Peyer's patch (tissue), 4 donors: ENCODE measurements at regions not wholly inside any gene's neighbourhood (a gene's known extent, or its start where the extent isn't known, plus 50 kb on each side); places are given as distances from the start of the nearest gene placed in this dataset.

Source experiments
- DNase-seq, 3 donors: peaks; one replicate each; pipeline ENCODE4 v3.0.0-alpha.2; 2017 to 2019
- H3K27ac ChIP-seq, 4 donors: fragments of 200-600 bp; sonication (generic); one replicate each; pipeline ENCODE4 v1.5.1; 2016 to 2019
- H3K27me3 ChIP-seq, 2 donors: fragments of 200-600 bp; sonication (generic); one replicate each; pipeline ENCODE4 v1.5.1; 2019
- H3K36me3 ChIP-seq, 3 donors: fragments of 200-600 bp; sonication (generic); one replicate each; pipeline ENCODE4 v1.5.1; 2016 to 2019
- H3K4me1 ChIP-seq, 4 donors: fragments of 200-600 bp; sonication (generic); one replicate each; pipeline ENCODE4 v1.5.1; 2016 to 2019
- H3K4me3 ChIP-seq, 4 donors: fragments of 200-600 bp; sonication (generic); 1 replicate in 3 of 4; 2 replicates in 1 of 4; pipeline ENCODE4 v1.5.1; 2016 to 2019; ENCODE audit warnings: mild to moderate bottlenecking in 1 of 4
- H3K9me3 ChIP-seq, 4 donors: fragments of 200-600 bp; sonication (generic); one replicate each; pipeline ENCODE4 v1.5.1; 2016 to 2019; ENCODE audit warnings: mild to moderate bottlenecking in 1 of 4
- POLR2A ChIP-seq, 2 donors: fragments of 450-650 bp; IDR thresholded peaks; one replicate each; pipeline ENCODE4 v1.5.1; 2017; ENCODE audit warnings: antibody characterized with exemption in 2 of 2, mild to moderate bottlenecking in 2 of 2, moderate library complexity in 2 of 2
- TF ChIP-seq, protein P1 (sequence below), 6 experiments: fragments of 450-650 bp in 4 of 6; fragments of 200-600 bp in 2 of 6; sonication (generic) in 1 of 6; IDR thresholded peaks; one replicate each; pipeline ENCODE4 v1.5.1; 2017 to 2019; ENCODE audit warnings: antibody characterized with exemption in 6 of 6, mild to moderate bottlenecking in 3 of 6, moderate library complexity in 1 of 6

DNA sequence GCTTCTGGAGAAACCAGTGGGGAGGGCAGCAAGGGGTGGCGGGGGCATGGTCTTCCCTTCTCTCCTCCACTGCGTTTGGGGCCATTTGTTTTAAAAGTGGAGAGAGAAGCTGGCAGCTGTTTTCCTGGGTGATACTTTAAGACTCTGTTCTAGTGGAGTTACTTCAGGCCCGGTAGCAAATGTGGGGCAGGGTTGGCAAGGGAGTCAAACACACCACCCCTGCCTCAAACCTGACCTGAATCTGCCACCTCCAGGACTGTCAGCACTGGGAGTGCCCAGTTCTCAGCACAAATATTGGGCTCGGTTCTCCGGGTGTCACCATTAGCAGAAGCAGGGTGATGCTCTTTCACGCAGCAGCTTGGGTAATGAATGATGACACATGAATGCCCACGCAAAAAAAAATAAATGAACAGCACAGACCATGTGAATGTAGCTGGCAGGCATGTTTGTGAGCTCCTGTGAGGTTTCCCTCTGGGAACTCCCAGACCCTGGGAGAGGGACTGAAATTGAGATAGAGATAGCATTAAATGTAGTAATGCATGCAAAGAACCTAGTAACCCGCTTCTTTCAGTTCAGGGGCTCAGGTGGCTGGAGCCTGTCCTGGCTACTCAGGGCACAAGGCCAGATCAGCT lies 424.0 kb downstream of the MCTP2 start:
- no peaks in the 10 kb centered on the region for H3K4me1 ChIP-seq
- no peaks in the 10 kb centered on the region for H3K36me3 ChIP-seq
- no peak for DNase-seq
- H3K27ac ChIP-seq: no peak overlapping the region
- H3K4me3 ChIP-seq: no peak overlapping the region
- no peak for TF ChIP-seq POLR2A (IDR thresholded peaks at IDR 0.05)
- TF ChIP-seq, protein P1, sequence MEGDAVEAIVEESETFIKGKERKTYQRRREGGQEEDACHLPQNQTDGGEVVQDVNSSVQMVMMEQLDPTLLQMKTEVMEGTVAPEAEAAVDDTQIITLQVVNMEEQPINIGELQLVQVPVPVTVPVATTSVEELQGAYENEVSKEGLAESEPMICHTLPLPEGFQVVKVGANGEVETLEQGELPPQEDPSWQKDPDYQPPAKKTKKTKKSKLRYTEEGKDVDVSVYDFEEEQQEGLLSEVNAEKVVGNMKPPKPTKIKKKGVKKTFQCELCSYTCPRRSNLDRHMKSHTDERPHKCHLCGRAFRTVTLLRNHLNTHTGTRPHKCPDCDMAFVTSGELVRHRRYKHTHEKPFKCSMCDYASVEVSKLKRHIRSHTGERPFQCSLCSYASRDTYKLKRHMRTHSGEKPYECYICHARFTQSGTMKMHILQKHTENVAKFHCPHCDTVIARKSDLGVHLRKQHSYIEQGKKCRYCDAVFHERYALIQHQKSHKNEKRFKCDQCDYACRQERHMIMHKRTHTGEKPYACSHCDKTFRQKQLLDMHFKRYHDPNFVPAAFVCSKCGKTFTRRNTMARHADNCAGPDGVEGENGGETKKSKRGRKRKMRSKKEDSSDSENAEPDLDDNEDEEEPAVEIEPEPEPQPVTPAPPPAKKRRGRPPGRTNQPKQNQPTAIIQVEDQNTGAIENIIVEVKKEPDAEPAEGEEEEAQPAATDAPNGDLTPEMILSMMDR (IDR thresholded peaks at IDR 0.05): no peak
- H3K9me3 ChIP-seq: no peaks in the 10 kb centered on the region
- H3K27me3 ChIP-seq: no peaks in the 10 kb centered on the region

DNA sequence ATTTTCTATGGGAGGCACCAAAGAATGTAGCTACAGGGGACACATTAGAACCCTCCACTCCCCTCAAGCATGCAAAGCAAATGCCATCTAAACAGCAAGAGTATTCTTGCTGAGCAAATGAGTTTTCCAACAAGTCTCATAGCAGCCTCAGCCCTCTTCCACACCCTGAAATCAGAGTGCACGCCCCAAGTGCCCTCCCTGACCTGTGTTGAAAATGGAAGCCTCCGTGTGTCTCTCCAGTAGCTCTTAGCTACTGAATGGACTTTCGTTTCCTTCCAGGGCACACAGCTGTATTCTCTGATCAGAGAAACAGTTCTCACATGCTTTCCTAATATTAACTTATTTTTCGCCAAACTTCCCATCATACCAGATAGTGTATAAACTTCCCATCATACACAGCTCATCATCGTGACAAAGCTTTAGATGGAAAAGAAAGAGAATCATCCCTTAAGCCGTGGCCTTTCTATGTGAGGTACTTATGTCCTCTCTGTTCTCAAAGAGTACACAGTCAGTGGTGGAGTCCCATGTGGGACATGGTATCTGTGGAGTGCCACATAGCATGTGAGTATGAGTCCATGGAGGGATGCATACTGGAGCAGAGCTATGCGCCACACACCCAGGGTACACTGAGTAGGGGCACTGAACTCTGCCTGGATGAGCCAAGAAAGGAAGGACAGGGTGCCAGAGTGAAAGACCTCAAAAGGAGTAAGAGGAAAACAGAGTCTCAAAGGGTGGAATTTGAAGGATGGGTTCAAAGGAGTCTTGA lies 434.5 kb downstream of the MCTP2 start:
- no peak for TF ChIP-seq POLR2A (IDR thresholded peaks at IDR 0.05)
- TF ChIP-seq, protein P1 (IDR thresholded peaks at IDR 0.05): no peak
- no peak overlapping the region for H3K27ac ChIP-seq
- no peak overlapping the region for H3K4me3 ChIP-seq
- no peaks in the 10 kb centered on the region for H3K36me3 ChIP-seq
- no peaks in the 10 kb centered on the region for H3K9me3 ChIP-seq
- H3K4me1 ChIP-seq: no peaks in the 10 kb centered on the region
- DNase-seq: no peak
- no peaks in the 10 kb centered on the region for H3K27me3 ChIP-seq

DNA sequence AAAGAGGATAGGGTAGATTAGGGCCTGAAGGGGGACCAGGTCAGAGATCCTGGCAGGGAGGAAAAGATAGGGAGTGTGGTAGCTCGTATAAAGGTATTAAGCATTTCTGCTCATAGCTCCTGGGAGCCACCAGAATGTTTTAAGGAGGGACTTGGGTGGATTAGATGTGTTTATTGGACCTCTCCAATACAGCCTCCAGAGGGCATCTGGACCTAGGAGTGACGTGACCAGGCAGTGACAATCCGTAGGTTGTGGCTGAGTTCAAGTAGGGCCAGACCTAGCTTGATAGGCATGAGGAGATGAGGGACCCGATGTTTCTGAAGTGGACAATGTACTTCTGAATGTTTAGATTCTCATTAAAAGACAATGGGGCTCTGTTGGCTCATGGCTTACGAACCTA lies 435.2 kb downstream of the MCTP2 start:
- Histone ChIP-seq H3K36me3 (no peaks in the 10 kb centered on the region), H3K27me3 (no peaks in the 10 kb centered on the region), H3K9me3 (no peaks in the 10 kb centered on the region), H3K4me3 (no peak overlapping the region), H3K4me1 (peaks cover 0 to 2% (median 0%) of the 10 kb centered on the region in 4 donors), H3K27ac (no peak overlapping the region)
- TF ChIP-seq POLR2A (IDR thresholded peaks at IDR 0.05): no peak
- TF ChIP-seq, protein P1 (IDR thresholded peaks at IDR 0.05): no peak
- no peak for DNase-seq

DNA sequence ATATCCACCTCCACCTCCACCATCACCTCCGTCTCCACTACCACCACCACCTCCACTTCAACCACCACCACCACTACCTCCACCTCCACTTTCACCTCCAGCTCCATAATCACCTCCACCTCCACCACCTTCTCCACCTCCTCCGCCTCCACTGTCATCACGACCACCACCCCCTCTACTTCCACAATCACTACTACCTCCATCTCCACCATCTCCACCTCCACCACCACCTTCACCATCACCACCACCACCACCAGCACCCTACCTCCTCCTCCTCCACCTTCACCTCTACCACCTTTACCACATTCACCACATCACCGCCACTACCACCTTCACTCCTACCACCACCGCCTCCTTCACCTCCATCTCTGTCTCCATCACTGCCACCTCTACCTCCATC lies 435.7 kb downstream of the MCTP2 start:
- Histone ChIP-seq H3K27me3 (no peaks in the 10 kb centered on the region), H3K27ac (no peak overlapping the region), H3K4me1 (peaks cover 0 to 4% (median 0%) of the 10 kb centered on the region in 4 donors), H3K9me3 (no peaks in the 10 kb centered on the region), H3K4me3 (no peak overlapping the region), H3K36me3 (no peaks in the 10 kb centered on the region)
- TF ChIP-seq, protein P1 (IDR thresholded peaks at IDR 0.05): no peak
- no peak for TF ChIP-seq POLR2A (IDR thresholded peaks at IDR 0.05)
- no peak for DNase-seq

DNA sequence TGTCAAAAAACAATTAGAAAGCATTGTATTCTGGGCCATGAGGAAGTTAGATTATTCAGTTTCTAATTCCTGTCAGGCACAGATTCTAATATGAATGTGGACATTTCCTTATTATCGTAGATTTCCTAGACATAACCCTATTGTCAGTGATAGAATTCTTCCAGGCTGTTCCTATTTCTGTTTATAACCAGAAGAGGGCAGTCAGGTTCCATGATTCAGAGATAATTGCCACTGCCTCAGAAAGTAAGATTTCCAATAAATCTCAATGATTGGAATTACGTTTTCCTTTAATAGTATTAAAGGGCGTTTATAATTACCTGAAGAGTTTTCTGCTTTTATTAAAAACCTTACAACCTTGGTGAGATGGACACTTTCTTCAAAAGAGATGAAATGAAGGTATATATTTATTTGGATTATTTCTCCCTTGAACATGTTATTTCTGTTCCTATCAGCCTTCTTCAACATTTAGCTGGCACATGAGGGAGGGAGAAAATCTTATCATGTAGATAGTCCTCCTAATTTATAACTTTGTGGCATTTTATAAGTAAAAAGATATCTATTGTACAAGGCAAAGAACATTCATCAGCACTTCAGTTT lies 439.2 kb downstream of the MCTP2 start:
- Histone ChIP-seq H3K27me3 (no peaks in the 10 kb centered on the region), H3K27ac (peak overlapping the region in 1 of 4 donors; percentile 52), H3K36me3 (no peaks in the 10 kb centered on the region), H3K9me3 (no peaks in the 10 kb centered on the region), H3K4me3 (no peak overlapping the region), H3K4me1 (peaks cover 0 to 4% (median 0%) of the 10 kb centered on the region in 4 donors)
- DNase-seq: no peak
- TF ChIP-seq POLR2A (IDR thresholded peaks at IDR 0.05): no peak
- TF ChIP-seq, protein P1 (IDR thresholded peaks at IDR 0.05): peak in 5 of 6 experiments; percentile 34 to 86 (median 78)
